DOHH2 (cell line): ENCODE measurements at regions not wholly inside any gene's neighbourhood (a gene's known extent, or its start where the extent isn't known, plus 50 kb on each side); places are given as distances from the start of the nearest gene placed in this dataset.

Experiments used
- H3F3A ChIP-seq: fragments of 200-600 bp; sonication (generic), shearing (Covaris generic); 2 replicates; pipeline ENCODE4 v1.6.0; 2016; ENCODE audit warnings: antibody characterized with exemption, mild to moderate bottlenecking; ENCODE audit not compliant: control insufficient read depth, insufficient read depth
- H3K27ac ChIP-seq: fragments of 200-600 bp; sonication (generic); 2 replicates; pipeline ENCODE4 v1.5.1; 2014; ENCODE audit warnings: low read depth, mild to moderate bottlenecking, low read length, moderate library complexity
- H3K27me3 ChIP-seq: fragments of 200-600 bp; sonication (generic); 2 replicates; pipeline ENCODE4 v1.6.1; 2014; ENCODE audit warnings: mild to moderate bottlenecking, low read length, mixed read lengths; ENCODE audit not compliant: control insufficient read depth
- H3K36me3 ChIP-seq: fragments of 200-600 bp; sonication (generic); 2 replicates; pipeline ENCODE4 v1.6.1; 2014; ENCODE audit warnings: mild to moderate bottlenecking, low read length, moderate library complexity, mixed read lengths; ENCODE audit not compliant: control insufficient read depth
- H3K4me1 ChIP-seq: fragments of 200-600 bp; sonication (generic); 2 replicates; pipeline ENCODE4 v1.6.1; 2014; ENCODE audit warnings: mild to moderate bottlenecking, low read length, mixed read lengths; ENCODE audit not compliant: control insufficient read depth
- H3K4me2 ChIP-seq: fragments of 200-600 bp; sonication (generic); 2 replicates; pipeline ENCODE4 v1.6.0; 2014; ENCODE audit warnings: mild to moderate bottlenecking, low read length, moderate library complexity
- H3K4me3 ChIP-seq: fragments of 200-600 bp; sonication (generic); 2 replicates; pipeline ENCODE4 v1.5.1; 2014; ENCODE audit warnings: mild to moderate bottlenecking, low read length, mixed read lengths
- H3K79me2 ChIP-seq: fragments of 200-600 bp; sonication (generic); 2 replicates; pipeline ENCODE4 v1.6.1; 2014; ENCODE audit warnings: mild to moderate bottlenecking, low read length, mixed read lengths; ENCODE audit not compliant: control insufficient read depth
- H3K9me2 ChIP-seq: fragments of 200-600 bp; sonication (generic); replicated peaks from 2 replicates; pipeline ENCODE4 v1.6.1; 2014; ENCODE audit warnings: mild to moderate bottlenecking, low read length, mixed read lengths; ENCODE audit not compliant: control insufficient read depth
- H3K9me3 ChIP-seq: fragments of 200-600 bp; sonication (generic); 2 replicates; pipeline ENCODE4 v1.6.1; 2014; ENCODE audit warnings: antibody characterized with exemption, low read length, mixed read lengths; ENCODE audit not compliant: control insufficient read depth, insufficient read depth
- H4K20me1 ChIP-seq: fragments of 200-600 bp; sonication (generic); 2 replicates; pipeline ENCODE4 v1.6.0; 2014; ENCODE audit warnings: low read depth, mild to moderate bottlenecking, antibody characterized with exemption, low read length, moderate library complexity; ENCODE audit not compliant: control insufficient read depth, insufficient read depth
- EZH2phosphoT487 ChIP-seq: fragments of 200-600 bp; sonication (generic); IDR thresholded peaks from 2 replicates; pipeline ENCODE4 v1.6.1; 2017; ENCODE audit warnings: borderline replicate concordance, mild to moderate bottlenecking, antibody characterized with exemption, low read length, moderate library complexity, mixed read lengths
- TF ChIP-seq, protein P1 (sequence below): fragments of 200-600 bp; sonication (generic); IDR thresholded peaks from one replicate; pipeline ENCODE4 v1.5.1; 2014; ENCODE audit warnings: antibody characterized with exemption, mild to moderate bottlenecking, low read depth, low read length; ENCODE audit not compliant: poor library complexity, severe bottlenecking

DNA sequence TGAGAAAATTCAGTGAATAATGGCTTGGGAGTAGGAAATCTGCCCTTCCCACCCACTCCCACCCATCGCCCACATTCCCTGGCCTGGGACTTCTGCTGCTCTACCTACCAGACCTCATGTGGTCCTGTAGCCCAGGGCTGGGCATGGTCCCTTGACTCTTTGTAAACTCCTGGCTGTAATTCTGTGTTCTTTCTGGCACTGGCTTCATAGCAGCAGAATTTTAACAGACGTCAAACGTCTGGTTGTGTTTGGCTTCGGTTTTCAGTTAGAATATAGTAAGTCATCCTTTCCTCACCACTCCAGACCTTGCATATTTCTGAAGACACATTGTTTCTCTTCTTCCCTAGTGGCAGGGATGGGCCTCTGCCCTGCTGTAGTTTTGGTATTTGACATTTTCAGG lies 210.6 kb downstream of the CSNK2A3 start:
- Histone ChIP-seq H3K9me3 (no peaks in the 10 kb centered on the region), H4K20me1 (no peaks in the 10 kb centered on the region), H3K79me2 (no peaks in the 10 kb centered on the region), H3K4me1 (no peaks in the 10 kb centered on the region), H3K36me3 (no peaks in the 10 kb centered on the region), H3K27ac (no peak overlapping the region), H3K27me3 (no peaks in the 10 kb centered on the region), H3K4me3 (no peak overlapping the region), H3K9me2 (no peaks in the 10 kb centered on the region), H3F3A (no peaks in the 10 kb centered on the region), H3K4me2 (no peak overlapping the region)
- TF ChIP-seq EZH2phosphoT487, result no peak
- TF ChIP-seq, protein P1, sequence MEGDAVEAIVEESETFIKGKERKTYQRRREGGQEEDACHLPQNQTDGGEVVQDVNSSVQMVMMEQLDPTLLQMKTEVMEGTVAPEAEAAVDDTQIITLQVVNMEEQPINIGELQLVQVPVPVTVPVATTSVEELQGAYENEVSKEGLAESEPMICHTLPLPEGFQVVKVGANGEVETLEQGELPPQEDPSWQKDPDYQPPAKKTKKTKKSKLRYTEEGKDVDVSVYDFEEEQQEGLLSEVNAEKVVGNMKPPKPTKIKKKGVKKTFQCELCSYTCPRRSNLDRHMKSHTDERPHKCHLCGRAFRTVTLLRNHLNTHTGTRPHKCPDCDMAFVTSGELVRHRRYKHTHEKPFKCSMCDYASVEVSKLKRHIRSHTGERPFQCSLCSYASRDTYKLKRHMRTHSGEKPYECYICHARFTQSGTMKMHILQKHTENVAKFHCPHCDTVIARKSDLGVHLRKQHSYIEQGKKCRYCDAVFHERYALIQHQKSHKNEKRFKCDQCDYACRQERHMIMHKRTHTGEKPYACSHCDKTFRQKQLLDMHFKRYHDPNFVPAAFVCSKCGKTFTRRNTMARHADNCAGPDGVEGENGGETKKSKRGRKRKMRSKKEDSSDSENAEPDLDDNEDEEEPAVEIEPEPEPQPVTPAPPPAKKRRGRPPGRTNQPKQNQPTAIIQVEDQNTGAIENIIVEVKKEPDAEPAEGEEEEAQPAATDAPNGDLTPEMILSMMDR, result no peak

DNA sequence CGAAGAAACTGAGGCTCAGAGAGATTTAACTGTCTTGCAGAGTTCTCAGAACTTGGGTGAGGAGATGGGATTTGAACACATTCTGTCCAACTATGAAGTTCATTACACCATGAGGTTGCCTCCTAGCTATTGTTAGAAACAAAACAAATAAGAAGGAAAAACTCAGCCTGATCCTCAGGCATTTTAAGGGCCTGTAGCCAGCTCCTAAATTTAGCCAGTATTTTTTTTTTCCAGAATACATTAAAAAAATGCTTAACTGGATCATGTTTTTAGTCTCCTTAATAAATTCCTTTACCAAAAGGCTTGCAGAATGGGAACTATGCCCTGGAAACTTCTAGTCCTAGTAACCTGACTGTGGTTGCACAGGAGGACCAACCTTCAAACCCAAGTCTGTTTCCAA lies 212.0 kb downstream of the CSNK2A3 start:
- H3K4me2 ChIP-seq, result no peak overlapping the region
- H3K36me3 ChIP-seq, result no peaks in the 10 kb centered on the region
- no peaks in the 10 kb centered on the region for H3K9me3 ChIP-seq
- no peak overlapping the region for H3K4me3 ChIP-seq
- H3K9me2 ChIP-seq, result no peaks in the 10 kb centered on the region
- H3K4me1 ChIP-seq, result no peaks in the 10 kb centered on the region
- no peaks in the 10 kb centered on the region for H3K79me2 ChIP-seq
- no peak overlapping the region for H3K27ac ChIP-seq
- no peaks in the 10 kb centered on the region for H4K20me1 ChIP-seq
- no peak for TF ChIP-seq EZH2phosphoT487
- TF ChIP-seq, protein P1, result no peak
- no peaks in the 10 kb centered on the region for H3F3A ChIP-seq
- H3K27me3 ChIP-seq, result no peaks in the 10 kb centered on the region

DNA sequence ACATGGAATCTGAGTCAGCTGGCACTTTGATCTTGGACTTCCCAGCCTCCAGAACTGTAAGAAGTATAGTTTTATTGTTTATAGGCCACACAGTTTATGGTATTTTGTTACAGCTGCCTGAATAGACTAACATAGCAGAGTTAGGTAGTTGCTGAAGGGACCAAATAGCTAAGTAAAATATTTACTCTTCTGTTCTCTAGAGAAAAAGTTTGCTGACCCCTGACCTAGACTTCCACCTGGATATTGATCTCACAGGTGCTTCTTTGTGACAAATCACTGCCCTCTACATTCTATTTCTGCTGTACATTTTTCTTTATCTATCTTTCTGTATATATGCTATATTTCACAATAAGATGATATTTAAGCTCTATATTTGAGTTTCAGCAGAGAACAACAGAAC lies 212.5 kb downstream of the CSNK2A3 start:
- Histone ChIP-seq H3K9me3 (no peaks in the 10 kb centered on the region), H3K79me2 (no peaks in the 10 kb centered on the region), H3K4me1 (no peaks in the 10 kb centered on the region), H3K4me2 (no peak overlapping the region), H3F3A (no peaks in the 10 kb centered on the region), H3K36me3 (no peaks in the 10 kb centered on the region), H3K27me3 (no peaks in the 10 kb centered on the region), H3K27ac (no peak overlapping the region), H3K4me3 (no peak overlapping the region), H3K9me2 (no peaks in the 10 kb centered on the region), H4K20me1 (no peaks in the 10 kb centered on the region)
- TF ChIP-seq EZH2phosphoT487, result no peak
- TF ChIP-seq, protein P1, result no peak

DNA sequence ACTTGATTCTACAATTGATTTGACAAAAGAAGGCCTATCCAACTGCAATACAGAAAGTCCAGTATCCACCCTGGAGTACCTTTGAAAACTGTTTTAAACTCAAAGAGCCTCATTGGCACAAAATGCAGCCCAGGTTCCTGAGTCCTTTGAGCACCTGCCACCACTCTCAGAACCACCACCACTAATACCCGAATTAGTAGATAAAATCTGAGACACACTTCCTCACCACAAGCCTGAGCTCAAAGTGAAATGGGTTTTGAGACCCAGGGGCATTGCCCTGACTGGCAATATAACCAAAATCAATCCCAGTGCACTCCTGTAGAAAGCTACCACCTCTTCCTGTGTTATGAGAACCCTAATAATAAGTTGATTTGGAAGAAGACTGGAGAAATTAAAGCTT lies 215.7 kb downstream of the CSNK2A3 start:
- no peaks in the 10 kb centered on the region for H3F3A ChIP-seq
- H3K27me3 ChIP-seq, result no peaks in the 10 kb centered on the region
- H3K79me2 ChIP-seq, result no peaks in the 10 kb centered on the region
- H3K9me2 ChIP-seq, result no peaks in the 10 kb centered on the region
- H3K27ac ChIP-seq, result no peak overlapping the region
- TF ChIP-seq, protein P1, result no peak
- TF ChIP-seq EZH2phosphoT487, result no peak
- H3K4me1 ChIP-seq, result no peaks in the 10 kb centered on the region
- H3K36me3 ChIP-seq, result no peaks in the 10 kb centered on the region
- H3K4me3 ChIP-seq, result no peak overlapping the region
- H4K20me1 ChIP-seq, result no peaks in the 10 kb centered on the region
- H3K9me3 ChIP-seq, result no peaks in the 10 kb centered on the region
- H3K4me2 ChIP-seq, result no peak overlapping the region
